GM12878 (cell line): ENCODE measurements at regions not wholly inside any gene's neighbourhood (a gene's known extent, or its start where the extent isn't known, plus 50 kb on each side); places are given as distances from the start of the nearest gene placed in this dataset.

Experiments used
- ATAC-seq: fragments of 200-7000 bp; cut with Tn5 transposase; 3 replicates; pipeline ENCODE4 v1.9.1; 2020; ENCODE audit warnings: mild to moderate bottlenecking, moderate library complexity
- BruUV-seq: library from RNA; stranded (reverse); fragments of 400-500 nt; replicated peaks from 2 replicates; lab custom pipeline; 2021; lab: Mats Ljungman, UMichigan
- CTCF ChIA-PET: fragments of 300-600 bp; sonication (Branson Sonifier 250); formaldehyde crosslinking; extraction: SDS; loops from one replicate; lab custom pipeline; 2021; ENCODE audit warnings: inconsistent platforms; lab: Yijun Ruan, JAX
- POLR2A ChIA-PET: fragments of 350-600 bp; formaldehyde crosslinking; extraction: SDS; loops from one replicate; lab custom pipeline; 2021; ENCODE audit warnings: inconsistent platforms; lab: Charles Lee
- RAD21 ChIA-PET: fragments of 300-600 bp; sonication (Branson Sonifier 250); formaldehyde crosslinking; loops from one replicate; lab custom pipeline; 2023; ENCODE audit warnings: antibody characterized with exemption; ENCODE audit not compliant: unreplicated experiment; lab: Charles Lee
- SMC1A ChIA-PET: fragments of 300-600 bp; sonication (Branson Sonifier 250); formaldehyde crosslinking; loops from one replicate; lab custom pipeline; 2023; ENCODE audit not compliant: unreplicated experiment, uncharacterized antibody; lab: Charles Lee
- DNase-seq: peaks from one replicate; pipeline ENCODE4 v3.0.0-alpha.2; 2011; ENCODE audit warnings: low read depth, low spot score
- FAIRE-seq: peaks from 3 replicates; lab custom pipeline; 2011; peaks lifted over from hg19 to GRCh38; lab: Jason Lieb, UNC
- H2AFZ ChIP-seq: 2 replicates; pipeline ENCODE4 v1.6.0; 2011; ENCODE audit warnings: low read depth, low read length, control low read depth; ENCODE audit not compliant: control insufficient read depth
- H3K27ac ChIP-seq: 2 replicates; pipeline ENCODE4 v1.5.1; 2011; ENCODE audit warnings: control low read depth; ENCODE audit not compliant: control insufficient read depth, insufficient read depth
- H3K27me3 ChIP-seq, 2 experiments: replicated peaks in 1 of 2; 2 replicates each; pipeline versions ENCODE4 v1.6.0 to v1.6.1; 2011; ENCODE audit warnings: low read length in 1 of 2; ENCODE audit not compliant: control insufficient read depth in 2 of 2, insufficient read depth in 2 of 2
- H3K36me3 ChIP-seq, 2 experiments: 2 replicates each; pipeline ENCODE4 v1.5.1; 2011; ENCODE audit warnings: low read length in 1 of 2; ENCODE audit not compliant: control insufficient read depth in 2 of 2, insufficient read depth in 2 of 2
- H3K4me1 ChIP-seq: 2 replicates; pipeline ENCODE4 v1.6.1; 2011; ENCODE audit warnings: mild to moderate bottlenecking, low read length, moderate library complexity, mixed read lengths; ENCODE audit not compliant: control insufficient read depth, insufficient read depth
- H3K4me2 ChIP-seq: 2 replicates; pipeline ENCODE4 v1.6.0; 2011; ENCODE audit warnings: control low read depth; ENCODE audit not compliant: control insufficient read depth, insufficient read depth
- H3K4me3 ChIP-seq: fragments of 200-600 bp; sonication (generic); 2 replicates; pipeline ENCODE4 v1.5.1; 2016
- H3K79me2 ChIP-seq: 2 replicates; pipeline ENCODE4 v1.6.0; 2011; ENCODE audit warnings: low read length; ENCODE audit not compliant: control insufficient read depth, insufficient read depth
- H3K9ac ChIP-seq: 2 replicates; pipeline ENCODE4 v1.8.0; 2011; ENCODE audit warnings: low read length, control low read depth, mixed read lengths; ENCODE audit not compliant: control insufficient read depth, insufficient read depth
- H3K9me3 ChIP-seq: replicated peaks from 3 replicates; pipeline ENCODE4 v1.5.1; 2011; ENCODE audit warnings: mild to moderate bottlenecking, low read length; ENCODE audit not compliant: control insufficient read depth, insufficient read depth
- H4K20me1 ChIP-seq: 2 replicates; pipeline ENCODE4 v1.6.0; 2011; ENCODE audit not compliant: control insufficient read depth, insufficient read depth
- CBFB ChIP-seq: IDR thresholded peaks from 2 replicates; pipeline ENCODE4 v1.6.1; 2016; ENCODE audit warnings: antibody characterized with exemption, low read depth
- CEBPB ChIP-seq, 2 experiments: fragments of 150-350 bp in 1 of 2; IDR thresholded peaks; 2 replicates each; pipeline ENCODE4 v1.6.1; 2012 to 2014; ENCODE audit warnings: low read depth in 2 of 2, low read length in 2 of 2, borderline replicate concordance in 1 of 2, inconsistent platforms in 1 of 2
- ESRRA ChIP-seq: IDR thresholded peaks from 2 replicates; pipeline ENCODE4 v1.6.1; 2012; ENCODE audit warnings: mild to moderate bottlenecking, low read length, improper control_type of control experiment
- EZH2 ChIP-seq: IDR thresholded peaks from 2 replicates; pipeline ENCODE4 v1.6.1; 2012; ENCODE audit warnings: low read depth, mild to moderate bottlenecking, control low read depth, inconsistent platforms, low read length, borderline replicate concordance; ENCODE audit not compliant: control insufficient read depth
- FOXM1 ChIP-seq: IDR thresholded peaks from 2 replicates; pipeline ENCODE4 v1.6.1; 2012; ENCODE audit warnings: low read depth, mild to moderate bottlenecking, inconsistent platforms, low read length, moderate library complexity
- JUNB ChIP-seq: IDR thresholded peaks from 2 replicates; pipeline ENCODE4 v1.6.1; 2016; ENCODE audit warnings: antibody characterized with exemption, mild to moderate bottlenecking
- KAT2A ChIP-seq: conservative IDR thresholded peaks from 2 replicates; pipeline ENCODE4 v1.6.1; 2011; ENCODE audit warnings: low read depth, low read length; ENCODE audit not compliant: control insufficient read depth
- LARP7 ChIP-seq: fragments of 450-650 bp; IDR thresholded peaks from 2 replicates; pipeline ENCODE4 v1.6.1; 2017; ENCODE audit warnings: mild to moderate bottlenecking
- MYC ChIP-seq: IDR thresholded peaks from 2 replicates; pipeline ENCODE4 v1.6.1; 2011; ENCODE audit warnings: mild to moderate bottlenecking, low read length, moderate library complexity, inconsistent platforms; ENCODE audit not compliant: insufficient read depth, insufficient replicate concordance, insufficient read length, severe bottlenecking
- NFIC ChIP-seq: IDR thresholded peaks from 2 replicates; pipeline ENCODE4 v1.6.1; 2012; ENCODE audit warnings: low read depth, mild to moderate bottlenecking, inconsistent platforms, low read length, moderate library complexity
- NFYB ChIP-seq: IDR thresholded peaks from 2 replicates; pipeline ENCODE4 v1.6.1; 2011; ENCODE audit warnings: low read depth, mild to moderate bottlenecking, low read length, improper control_type of control experiment, moderate library complexity; ENCODE audit not compliant: insufficient read depth
- SUPT20H ChIP-seq: IDR thresholded peaks from 2 replicates; pipeline ENCODE4 v1.6.1; 2011; ENCODE audit warnings: low read depth, mild to moderate bottlenecking, low read length, moderate library complexity, borderline replicate concordance; ENCODE audit not compliant: control insufficient read depth
- ZNF207 ChIP-seq: fragments of 450-650 bp; IDR thresholded peaks from 2 replicates; pipeline ENCODE4 v1.6.1; 2014; ENCODE audit warnings: antibody characterized with exemption, mild to moderate bottlenecking, borderline replicate concordance
- ZNF622 ChIP-seq: fragments of 450-650 bp; IDR thresholded peaks from 2 replicates; pipeline ENCODE4 v1.6.1; 2017; ENCODE audit warnings: mild to moderate bottlenecking, inconsistent platforms
- ZSCAN29 ChIP-seq: fragments of 450-650 bp; IDR thresholded peaks from 2 replicates; pipeline ENCODE4 v1.6.1; 2017; ENCODE audit warnings: mild to moderate bottlenecking, moderate library complexity
- WGBS: methylation state at CpG from one replicate; pipeline ENCODE4 v1.1.6; 2016; ENCODE audit warnings: low lambda C conversion rate; ENCODE audit not compliant: insufficient replicate concordance, insufficient coverage; ENCODE audit errors: missing lambda C conversion rate; 5-methylcytosine and 5-hydroxymethylcytosine counted together
- in situ Hi-C: fragments of 300-500 bp; cut with MboI; formaldehyde crosslinking; loops from 9 replicates; pipeline ENCODE4 v1.14.3; 2018; ENCODE audit warnings: mixed read lengths
- intact Hi-C: fragments of 100-400 bp; cut with micrococcal nuclease; formaldehyde crosslinking; loops from one replicate; pipeline ENCODE4 v1.14.2; 2022; ENCODE audit not compliant: unreplicated experiment
- TF ChIP-seq, protein P1 (sequence below): IDR thresholded peaks from 2 replicates; pipeline ENCODE4 v1.6.1; 2012; ENCODE audit warnings: low read depth, low read length, improper control_type of control experiment
- TF ChIP-seq, protein P2 (sequence below): IDR thresholded peaks from 2 replicates; pipeline ENCODE4 v1.6.1; 2011; ENCODE audit warnings: borderline replicate concordance, low read depth, mild to moderate bottlenecking, moderate library complexity, mixed read lengths, low read length; ENCODE audit not compliant: insufficient read depth; ENCODE audit errors: extremely low read length

DNA sequence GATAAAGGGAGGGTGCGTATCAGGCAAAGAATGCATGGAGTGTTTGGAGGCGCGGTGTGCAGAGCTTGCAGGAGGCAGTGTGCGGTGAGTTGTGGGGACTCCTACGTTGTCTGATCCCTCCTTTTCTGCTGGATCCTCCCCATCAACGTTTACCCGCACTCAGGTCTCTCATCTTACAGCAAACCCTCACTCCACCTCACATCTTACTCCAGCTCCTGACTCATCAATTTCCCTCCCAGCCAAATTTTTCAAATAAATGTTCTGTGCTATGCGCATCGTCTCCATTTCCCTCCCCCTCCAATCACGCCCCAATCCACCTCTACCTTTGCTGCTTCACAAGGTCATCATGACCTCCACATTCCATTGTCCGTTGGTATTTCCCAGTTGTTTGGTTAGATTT is 138.9 kb upstream of the KLF4 start:
- Histone ChIP-seq H3K27ac (no peak overlapping the region), H3K79me2 (no peaks in the 10 kb centered on the region), H3K9ac (no peak overlapping the region), H3K4me2 (no peak overlapping the region), H3K4me1 (no peaks in the 10 kb centered on the region), H3K4me3 (no peak overlapping the region), H2AFZ (no peak overlapping the region), H4K20me1 (no peaks in the 10 kb centered on the region), H3K27me3 (peaks cover 0 to under 1% of the 10 kb centered on the region in 2 experiments; a peak in 2 of 4 replicates), H3K36me3 (no peaks in the 10 kb centered on the region), H3K9me3 (no peaks in the 10 kb centered on the region)
- no TSS peak for BruUV-seq
- ChIA-PET POLR2A (no interaction called here), CTCF (no interaction called here), RAD21 (no interaction called here), SMC1A (interaction anchor here (1.5 kb wide), 1 partner anchor 16 kb away, joined by 3 read pairs; no protein-coding TSS in a partner anchor)
- no peak for ATAC-seq
- in situ Hi-C loops (no loop called here), intact Hi-C loops (no loop called here)
- no peak for FAIRE-seq
- WGBS, result 56% methylated on average over 9 of the region's 11 CpGs
- DNase-seq, result no peak
- TF ChIP-seq NFIC, result no peak
- no peak for TF ChIP-seq ZNF207
- TF ChIP-seq CEBPB (IDR thresholded peaks at IDR 0.05; ENCODE audit: borderline replicate concordance in 1 of 2, low read depth in 2 of 2, low read length in 2 of 2), result no peak
- TF ChIP-seq ZSCAN29, result no peak
- no peak for TF ChIP-seq SUPT20H
- TF ChIP-seq ZNF622, result no peak
- TF ChIP-seq JUNB, result no peak
- TF ChIP-seq, protein P1, sequence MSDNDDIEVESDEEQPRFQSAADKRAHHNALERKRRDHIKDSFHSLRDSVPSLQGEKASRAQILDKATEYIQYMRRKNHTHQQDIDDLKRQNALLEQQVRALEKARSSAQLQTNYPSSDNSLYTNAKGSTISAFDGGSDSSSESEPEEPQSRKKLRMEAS, result no peak
- no peak for TF ChIP-seq EZH2
- TF ChIP-seq, protein P2, sequence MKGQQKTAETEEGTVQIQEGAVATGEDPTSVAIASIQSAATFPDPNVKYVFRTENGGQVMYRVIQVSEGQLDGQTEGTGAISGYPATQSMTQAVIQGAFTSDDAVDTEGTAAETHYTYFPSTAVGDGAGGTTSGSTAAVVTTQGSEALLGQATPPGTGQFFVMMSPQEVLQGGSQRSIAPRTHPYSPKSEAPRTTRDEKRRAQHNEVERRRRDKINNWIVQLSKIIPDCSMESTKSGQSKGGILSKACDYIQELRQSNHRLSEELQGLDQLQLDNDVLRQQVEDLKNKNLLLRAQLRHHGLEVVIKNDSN, result no peak
- TF ChIP-seq FOXM1, result no peak
- TF ChIP-seq ESRRA, result no peak
- TF ChIP-seq NFYB, result no peak
- no peak for TF ChIP-seq CBFB
- TF ChIP-seq MYC, result no peak
- no peak for TF ChIP-seq KAT2A
- TF ChIP-seq LARP7, result no peak
